ENCODE measurements at regions not wholly inside any gene's neighbourhood (a gene's known extent, or its start where the extent isn't known, plus 50 kb on each side); places are given as distances from the start of the nearest gene placed in this dataset.

- H3K27me3 ChIP-seq: no peaks in the 10 kb centered on the region
Measured at GRCh38 chr19:13573056-13573667, 66.9 kb upstream of the CACNA1A start.

GRCh38 chr19:13561461-13561860 lies 55.2 kb upstream of the CACNA1A start:
- H3K4me3 ChIP-seq: no peak overlapping the region
- TF ChIP-seq CTCF (IDR thresholded peaks at IDR 0.05): no peak
- H3K9me3 ChIP-seq: no peaks in the 10 kb centered on the region
- no peak overlapping the region for H3K27ac ChIP-seq
- H3K27me3 ChIP-seq: no peaks in the 10 kb centered on the region
- no peaks in the 10 kb centered on the region for H3K4me1 ChIP-seq
- DNase-seq (ENCODE audit: low spot score): no peak
- no peaks in the 10 kb centered on the region for H3K36me3 ChIP-seq

More at GRCh38 chr19:13573056-13573667, 66.9 kb upstream of the CACNA1A start:
- Histone ChIP-seq H3K27ac (no peak overlapping the region), H3K4me1 (no peaks in the 10 kb centered on the region), H3K9me3 (peaks cover 0 to 18% of the 10 kb centered on the region in 2 donors), H3K36me3 (no peaks in the 10 kb centered on the region), H3K4me3 (no peak overlapping the region)
- no peak for TF ChIP-seq CTCF (IDR thresholded peaks at IDR 0.05)
- no peak for DNase-seq (ENCODE audit: low spot score)

- Histone ChIP-seq H3K27ac (no peak overlapping the region), H3K36me3 (no peaks in the 10 kb centered on the region), H3K4me3 (no peak overlapping the region), H3K27me3 (no peaks in the 10 kb centered on the region), H3K9me3 (no peaks in the 10 kb centered on the region), H3K4me1 (no peaks in the 10 kb centered on the region)
- no peak for TF ChIP-seq CTCF (IDR thresholded peaks at IDR 0.05)
- no peak for DNase-seq (ENCODE audit: low spot score)
Measured at GRCh38 chr19:13557756-13558398, 51.6 kb upstream of the CACNA1A start.

GRCh38 chr19:13556552-13556951 lies 50.3 kb upstream of the CACNA1A start:
- no peak for TF ChIP-seq CTCF (IDR thresholded peaks at IDR 0.05)

More at GRCh38 chr19:13556552-13556951, 50.3 kb upstream of the CACNA1A start:
- no peak for DNase-seq (ENCODE audit: low spot score)
- Histone ChIP-seq H3K36me3 (no peaks in the 10 kb centered on the region), H3K4me3 (no peak overlapping the region), H3K4me1 (no peaks in the 10 kb centered on the region), H3K9me3 (no peaks in the 10 kb centered on the region), H3K27ac (no peak overlapping the region), H3K27me3 (no peaks in the 10 kb centered on the region)

All from right atrium auricular region (tissue), 2 donors.